ENCODE measurements at regions not wholly inside any gene's neighbourhood (a gene's known extent, or its start where the extent isn't known, plus 50 kb on each side); places are given as distances from the start of the nearest gene placed in this dataset.

- intact Hi-C loops (cut with micrococcal nuclease), result no loop called here
- peaks cover 48% of the 10 kb centered on the region for H3K4me1 Mint-ChIP-seq (ENCODE audit: insufficient read depth, unreplicated experiment)
- peak; percentile 65 for DNase-seq (ENCODE audit: unreplicated experiment)
These were observed 174.7 kb downstream of the ACKR3 start for GRCh38 chr2:236744281-236744705.

GRCh38 chr2:236744716-236745115 lies 175.1 kb downstream of the ACKR3 start:
- peak overlapping the region; percentile 74 for H3K27ac Mint-ChIP-seq (ENCODE audit: low read depth, unreplicated experiment)
- no peak for DNase-seq (ENCODE audit: unreplicated experiment)
- BruUV-seq (replicated peaks), result no TSS peak
- no peaks in the 10 kb centered on the region for H3K9me3 Mint-ChIP-seq (ENCODE audit: unreplicated experiment)
- peaks cover 52% of the 10 kb centered on the region for H3K4me1 Mint-ChIP-seq (ENCODE audit: insufficient read depth, unreplicated experiment)
- TF ChIP-seq CTCF (IDR thresholded peaks at IDR 0.05; ENCODE audit: unreplicated experiment), result no peak
- POLR2A ChIA-PET, result interaction anchor here (1.0 to 1.8 kb wide), 8 partner anchors 9 to 102 kb away, joined by 3 to 6 read pairs (median 4); no protein-coding TSS in a partner anchor
- peaks cover 2% of the 10 kb centered on the region for H3K36me3 Mint-ChIP-seq (ENCODE audit: insufficient read depth, unreplicated experiment)
- CTCF ChIA-PET, result no interaction called here
- H3K4me3 Mint-ChIP-seq (ENCODE audit: unreplicated experiment), result no peak overlapping the region
- H3K27me3 Mint-ChIP-seq (ENCODE audit: insufficient read depth, unreplicated experiment), result no peaks in the 10 kb centered on the region
- intact Hi-C loops (cut with micrococcal nuclease), result no loop called here

More at GRCh38 chr2:236744281-236744705, 174.7 kb downstream of the ACKR3 start:
- H3K27ac Mint-ChIP-seq (ENCODE audit: low read depth, unreplicated experiment), result peak overlapping the region; percentile 74
- no peaks in the 10 kb centered on the region for H3K9me3 Mint-ChIP-seq (ENCODE audit: unreplicated experiment)
- H3K27me3 Mint-ChIP-seq (ENCODE audit: insufficient read depth, unreplicated experiment), result no peaks in the 10 kb centered on the region
- H3K36me3 Mint-ChIP-seq (ENCODE audit: insufficient read depth, unreplicated experiment), result no peaks in the 10 kb centered on the region
- ChIA-PET CTCF (no interaction called here), POLR2A (interaction anchor here (0.7 to 1.8 kb wide), 11 partner anchors 9 to 101 kb away, joined by 3 to 7 read pairs (median 3); no protein-coding TSS in a partner anchor)
- H3K4me3 Mint-ChIP-seq (ENCODE audit: unreplicated experiment), result no peak overlapping the region
- TF ChIP-seq CTCF (IDR thresholded peaks at IDR 0.05; ENCODE audit: unreplicated experiment), result no peak
- BruUV-seq (replicated peaks), result no TSS peak

- peak; percentile 87 for DNase-seq (ENCODE audit: unreplicated experiment)
- H3K9me3 Mint-ChIP-seq (ENCODE audit: unreplicated experiment), result no peaks in the 10 kb centered on the region
- POLR2A ChIA-PET, result interaction anchor here (0.6 to 1.8 kb wide), 14 partner anchors 8 to 279 kb away, joined by 3 to 12 read pairs (median 5); no protein-coding TSS in a partner anchor
- no peak for TF ChIP-seq CTCF (IDR thresholded peaks at IDR 0.05; ENCODE audit: unreplicated experiment)
- H3K4me3 Mint-ChIP-seq (ENCODE audit: unreplicated experiment), result peak overlapping the region; percentile 17
- H3K27ac Mint-ChIP-seq (ENCODE audit: low read depth, unreplicated experiment), result peak overlapping the region; percentile 74
- CTCF ChIA-PET, result interaction anchor here (0.5 to 1.5 kb wide), 3 partner anchors 168 to 317 kb away, joined by 3 to 7 read pairs (median 4); no protein-coding TSS in a partner anchor
- intact Hi-C loops (cut with micrococcal nuclease), result no loop called here
- no peaks in the 10 kb centered on the region for H3K27me3 Mint-ChIP-seq (ENCODE audit: insufficient read depth, unreplicated experiment)
- peaks cover 4% of the 10 kb centered on the region for H3K36me3 Mint-ChIP-seq (ENCODE audit: insufficient read depth, unreplicated experiment)
- BruUV-seq (replicated peaks), result TSS peak; percentile 31
- H3K4me1 Mint-ChIP-seq (ENCODE audit: insufficient read depth, unreplicated experiment), result peaks cover 57% of the 10 kb centered on the region
These were observed 176.0 kb downstream of the ACKR3 start for GRCh38 chr2:236745420-236746210.

- H3K36me3 Mint-ChIP-seq (ENCODE audit: insufficient read depth, unreplicated experiment), result peaks cover 4% of the 10 kb centered on the region
- no peak for DNase-seq (ENCODE audit: unreplicated experiment)
- no peaks in the 10 kb centered on the region for H3K27me3 Mint-ChIP-seq (ENCODE audit: insufficient read depth, unreplicated experiment)
- no peak for TF ChIP-seq CTCF (IDR thresholded peaks at IDR 0.05; ENCODE audit: unreplicated experiment)
- H3K9me3 Mint-ChIP-seq (ENCODE audit: unreplicated experiment), result no peaks in the 10 kb centered on the region
- no peak overlapping the region for H3K4me3 Mint-ChIP-seq (ENCODE audit: unreplicated experiment)
- peak overlapping the region; percentile 74 for H3K27ac Mint-ChIP-seq (ENCODE audit: low read depth, unreplicated experiment)
- H3K4me1 Mint-ChIP-seq (ENCODE audit: insufficient read depth, unreplicated experiment), result peaks cover 60% of the 10 kb centered on the region
- intact Hi-C loops (cut with micrococcal nuclease), result no loop called here
- ChIA-PET CTCF (interaction anchor here (1.0 to 1.5 kb wide), 2 partner anchors 280 to 315 kb away, joined by 4 to 7 read pairs; no protein-coding TSS in a partner anchor), POLR2A (interaction anchor here (0.7 to 1.8 kb wide), 4 partner anchors 24 to 104 kb away, joined by 3 to 12 read pairs (median 6); no protein-coding TSS in a partner anchor)
- no TSS peak for BruUV-seq (replicated peaks)
These were observed 177.2 kb downstream of the ACKR3 start for GRCh38 chr2:236746833-236747232.

Measured in MCF 10A (cell line).